EH (cell line): ENCODE measurements at regions not wholly inside any gene's neighbourhood (a gene's known extent, or its start where the extent isn't known, plus 50 kb on each side); places are given as distances from the start of the nearest gene placed in this dataset.
"Not testable (repeated sequence)": the region's sequence is repeated elsewhere in the genome, so short reads cannot be mapped to it uniquely, and the experiment has no call there.

ENCODE experiments used
- DNase-seq: peaks from one replicate; pipeline ENCODE4 v3.0.0-alpha.2; 2015; ENCODE audit warnings: low read depth

- DNase-seq = peak; percentile 0
Measured at GRCh38 chr4:79609817-79610216, 201.8 kb upstream of the GK2 start.

DNA sequence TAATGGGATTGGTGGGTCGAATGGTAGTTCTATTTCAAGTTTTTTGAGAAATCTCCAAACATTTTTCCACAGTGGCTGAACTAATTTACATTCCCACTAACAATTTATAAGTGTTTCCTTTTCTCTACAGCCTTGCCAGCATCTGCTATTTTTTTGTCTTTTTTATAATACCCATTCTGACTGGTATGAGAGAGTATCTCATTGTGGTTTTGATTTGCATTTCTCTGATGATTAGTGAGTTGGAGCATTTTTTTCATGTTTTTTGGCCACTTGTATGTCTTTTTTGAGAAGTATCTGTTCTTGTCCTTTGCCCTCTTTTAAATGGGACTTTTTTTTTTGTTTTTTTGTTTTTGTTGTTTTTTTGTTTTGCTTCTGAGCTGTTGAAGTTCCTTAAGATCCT, 200.0 kb upstream of the GK2 start:
- DNase-seq = no peak

DNA sequence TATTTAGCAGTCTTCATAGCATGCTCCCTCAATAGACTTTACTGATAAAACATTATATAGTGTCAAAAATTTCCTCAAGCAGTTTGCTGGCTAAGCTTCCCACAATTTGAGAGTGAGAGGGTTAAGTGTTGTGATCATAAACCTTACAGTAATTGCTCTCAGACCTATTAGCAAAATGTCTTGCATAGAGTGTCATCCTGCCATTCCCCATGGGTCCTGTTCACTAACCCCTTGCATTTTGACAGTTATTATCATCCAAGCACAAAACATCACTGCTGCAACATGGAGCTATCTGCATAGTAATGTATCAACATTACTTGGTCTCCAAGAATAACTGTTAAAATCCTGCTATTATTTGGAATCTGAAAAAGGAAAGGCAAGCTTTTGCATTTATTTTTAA, 196.1 kb upstream of the GK2 start:
- no peak for DNase-seq

DNA sequence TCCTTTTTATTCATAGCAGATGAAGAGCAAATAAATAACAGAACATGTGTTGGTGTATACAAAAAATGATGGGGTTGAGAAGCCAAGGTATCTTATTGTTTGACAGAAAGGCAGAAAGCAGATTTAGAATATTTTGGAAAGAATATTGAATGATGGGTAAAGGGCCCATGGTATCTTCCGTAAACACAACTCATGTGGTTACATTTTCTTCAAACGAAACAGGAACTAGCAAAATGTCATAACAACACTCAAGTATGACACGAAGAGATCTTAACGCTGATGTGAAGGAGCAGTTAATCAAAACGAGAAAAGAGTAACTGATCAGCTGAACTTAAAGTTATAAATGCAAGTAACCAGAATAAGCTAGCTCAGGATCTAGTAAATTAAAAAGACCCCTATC, 195.7 kb upstream of the GK2 start:
- no peak for DNase-seq

GRCh38 chr4:79599691-79600090, 191.7 kb upstream of the GK2 start:
- DNase-seq = no peak

DNA sequence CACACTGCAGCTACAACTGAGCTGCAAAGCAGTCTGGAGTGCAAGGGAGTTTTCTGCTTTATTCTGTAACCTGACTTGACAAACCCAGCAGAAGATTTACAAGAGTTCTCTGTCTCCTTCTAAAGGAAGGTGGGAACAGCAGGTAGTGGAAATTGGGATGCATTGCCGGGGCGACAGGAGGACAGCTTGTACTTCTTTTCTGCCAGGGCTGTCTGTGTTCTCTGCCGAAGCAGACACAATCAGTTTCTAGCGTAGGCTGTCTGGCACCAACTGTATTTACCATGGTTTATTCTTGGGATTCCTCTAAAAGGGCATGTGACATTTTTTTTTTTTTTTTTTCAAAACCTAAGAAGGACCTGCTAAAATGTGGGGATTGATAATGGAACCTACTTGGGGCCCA, 190.8 kb upstream of the GK2 start:
- DNase-seq = no peak

DNA sequence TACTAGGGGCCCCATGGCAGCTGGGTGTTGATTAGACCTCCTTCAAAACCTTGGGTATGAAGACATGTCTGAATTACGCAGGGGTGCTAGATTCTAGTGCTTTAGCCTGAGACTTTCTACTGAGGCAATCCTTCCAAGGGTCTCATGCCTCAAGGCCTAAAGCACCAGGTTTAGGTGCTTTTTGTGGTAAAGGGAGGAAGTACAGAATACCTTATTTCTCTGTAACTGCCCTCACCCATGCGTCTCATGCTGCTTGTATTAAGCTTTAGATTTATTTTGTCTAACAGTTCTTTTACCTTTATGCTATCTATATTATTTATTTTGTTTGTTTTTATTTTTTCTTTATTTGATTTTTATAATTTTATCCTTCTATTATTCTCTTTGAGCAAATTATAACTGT, 190.2 kb upstream of the GK2 start:
- DNase-seq = no peak

- peak; percentile 27 for DNase-seq
Measured at GRCh38 chr4:79597266-79597665, 189.2 kb upstream of the GK2 start.

- DNase-seq = not testable (repeated sequence)
Measured at GRCh38 chr4:79592218-79592617, 184.2 kb upstream of the GK2 start.

GRCh38 chr4:79588679-79589078, 180.7 kb upstream of the GK2 start:
- DNase-seq = peak; percentile 16

- not testable (repeated sequence) for DNase-seq
Measured at GRCh38 chr4:79587207-79587606, 179.2 kb upstream of the GK2 start.

DNA sequence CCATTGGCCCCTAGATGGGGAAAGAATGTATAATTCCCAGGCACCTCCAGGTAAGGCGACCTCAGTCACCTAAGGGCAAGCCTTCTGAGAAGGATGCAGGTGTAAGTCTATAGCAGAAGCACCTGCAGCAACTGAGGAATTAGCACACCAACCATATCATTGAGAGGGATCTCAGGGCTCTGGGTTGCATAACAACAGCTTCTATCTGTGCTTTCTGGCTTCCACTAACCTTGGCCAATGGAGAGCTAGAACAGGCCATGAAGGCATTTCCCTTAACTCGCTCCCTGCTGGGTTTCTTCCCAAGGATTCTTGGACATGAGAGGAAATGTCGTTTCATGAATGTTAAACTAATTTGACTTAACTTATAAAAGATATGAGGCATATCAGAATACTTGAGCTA, 177.8 kb upstream of the GK2 start:
- no peak for DNase-seq

DNA sequence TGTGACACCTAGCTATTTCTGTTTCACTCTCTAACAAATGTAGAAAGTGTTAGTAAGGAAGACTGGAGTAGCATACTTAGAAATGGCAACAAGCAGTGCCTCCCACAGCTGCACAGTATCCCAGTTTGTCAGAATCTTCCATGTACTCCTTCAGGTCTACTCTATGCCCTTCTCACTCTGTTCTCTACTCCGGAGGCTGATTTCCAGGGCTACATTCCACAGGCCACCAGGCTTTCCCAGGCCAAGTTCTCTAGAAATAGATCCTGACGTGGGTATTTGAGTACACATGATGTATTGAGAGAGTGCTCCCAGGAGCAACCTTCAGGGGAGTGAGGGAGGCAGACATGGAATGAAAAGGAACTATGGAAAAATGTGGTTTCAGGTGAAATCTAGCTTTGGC, 177.3 kb upstream of the GK2 start:
- no peak for DNase-seq

GRCh38 chr4:79584902-79585301, 176.9 kb upstream of the GK2 start:
- no peak for DNase-seq

DNA sequence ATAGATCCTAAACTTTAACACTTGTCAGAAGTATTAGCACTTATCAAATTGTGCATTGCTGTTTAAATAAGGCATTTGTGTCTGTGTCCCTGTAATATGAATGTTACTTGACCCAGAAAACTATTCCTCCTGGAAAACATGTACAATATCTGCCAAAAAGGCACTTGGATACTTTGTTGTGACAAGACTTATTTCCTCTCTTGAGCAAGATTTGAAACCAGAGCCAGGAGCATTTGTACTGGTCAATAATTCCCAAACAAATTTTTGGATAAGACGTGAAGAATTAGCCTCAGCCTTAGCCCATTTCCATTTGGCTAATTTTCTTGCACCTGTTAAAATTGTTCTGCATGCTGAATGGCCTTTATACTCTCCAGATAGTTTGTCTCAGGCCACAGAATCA, 176.3 kb upstream of the GK2 start:
- DNase-seq = no peak

DNA sequence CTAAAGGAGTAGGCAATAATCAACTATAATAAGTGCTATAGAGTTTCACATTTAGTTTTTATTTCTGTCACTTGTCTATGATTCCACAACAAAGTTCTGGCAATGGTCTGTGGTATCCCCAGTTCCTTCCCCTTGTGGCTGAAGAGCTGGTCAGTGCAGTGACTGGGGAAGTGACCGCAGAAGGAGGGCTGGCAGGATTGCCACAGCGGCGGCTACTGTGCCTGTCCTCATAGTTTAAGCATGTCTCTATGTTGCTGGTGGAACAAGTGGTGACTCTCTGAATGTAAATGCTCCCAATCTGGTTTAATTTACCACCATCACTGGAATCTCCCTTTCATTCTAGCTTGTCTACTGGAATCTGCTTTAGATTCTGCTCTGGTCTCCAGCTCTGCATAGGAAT, 170.6 kb upstream of the GK2 start:
- no peak for DNase-seq

- peak; percentile 13 for DNase-seq
Measured at GRCh38 chr4:79576429-79576753, 168.4 kb upstream of the GK2 start.

DNA sequence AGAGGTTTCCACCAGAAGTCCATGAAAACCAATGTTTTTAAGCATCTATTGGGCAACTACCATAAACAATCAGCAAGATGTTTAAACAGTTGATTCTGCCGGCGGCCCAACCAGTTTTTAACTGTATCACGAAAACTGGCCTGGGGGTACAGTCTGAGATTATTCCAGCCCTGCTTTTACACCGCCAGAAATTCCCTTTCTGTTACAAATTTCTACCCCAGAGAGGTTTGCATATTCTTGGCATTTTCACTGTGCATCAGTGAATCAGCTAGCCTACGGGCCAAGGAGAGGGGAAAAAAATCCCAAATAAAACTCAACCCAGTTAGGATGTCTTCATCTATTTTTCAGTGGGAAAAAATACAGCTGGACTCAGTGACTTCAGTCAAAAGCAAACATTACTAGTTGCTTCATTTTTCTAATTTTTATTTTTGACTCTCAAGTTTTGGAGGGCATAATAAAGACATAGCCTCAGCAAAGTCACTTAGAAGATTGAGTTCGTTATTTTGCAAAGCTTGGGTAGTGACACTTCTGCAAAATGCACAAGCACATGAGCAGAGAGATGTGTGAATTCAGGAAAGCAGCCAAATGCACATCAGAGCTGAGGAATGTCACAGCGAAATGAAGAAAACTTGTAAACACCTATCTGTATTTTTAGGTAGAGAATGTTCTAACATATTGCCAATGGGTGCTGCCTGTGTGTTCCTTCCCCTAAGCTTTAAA, 167.8 kb upstream of the GK2 start:
- DNase-seq = no peak

- no peak for DNase-seq
Measured at GRCh38 chr4:79574741-79575451, 166.9 kb upstream of the GK2 start.

DNA sequence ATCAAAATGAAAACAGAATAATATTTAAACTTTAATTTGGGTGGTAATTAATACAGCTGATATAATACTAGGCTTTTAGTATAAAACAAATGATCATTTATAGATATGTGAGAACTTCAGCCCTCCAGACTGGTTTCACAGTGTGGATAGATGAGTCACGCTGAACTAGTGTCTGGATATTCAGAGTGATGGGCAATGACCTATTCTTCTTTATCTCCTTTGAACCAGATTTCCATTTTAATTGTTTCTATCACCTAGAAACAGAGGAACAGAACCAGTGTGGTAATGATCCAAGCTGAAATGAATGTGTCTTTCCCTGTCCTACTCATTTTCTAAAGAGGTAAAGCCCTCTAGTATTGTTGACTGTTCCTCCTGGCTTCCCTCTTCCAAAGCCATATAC, 155.2 kb upstream of the GK2 start:
- DNase-seq = no peak

- no peak for DNase-seq
Measured at GRCh38 chr4:79561751-79562150, 153.7 kb upstream of the GK2 start.

DNA sequence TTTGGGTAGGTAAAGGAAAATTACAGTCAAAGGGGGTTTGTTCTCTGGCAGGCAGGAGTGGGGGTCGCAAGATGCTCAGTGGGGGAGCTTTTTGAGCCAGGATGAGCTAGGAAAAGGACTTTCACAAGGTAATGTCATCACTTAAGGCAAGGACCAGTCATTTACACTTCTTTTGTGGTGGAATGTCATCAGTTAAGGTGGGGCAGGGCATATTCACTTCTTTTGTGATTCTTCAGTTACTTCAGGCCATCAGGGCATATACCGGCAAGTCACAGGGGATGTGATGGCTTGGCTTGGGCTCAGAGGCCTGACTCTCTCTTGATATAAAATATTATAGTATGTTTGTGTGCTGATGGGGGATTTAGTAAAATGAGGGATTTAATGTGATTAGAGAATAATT, 151.4 kb upstream of the GK2 start:
- DNase-seq = not testable (repeated sequence)

GRCh38 chr4:79552311-79552710, 144.3 kb upstream of the GK2 start:
- DNase-seq = no peak

- no peak for DNase-seq
Measured at GRCh38 chr4:79551555-79551954, 143.5 kb upstream of the GK2 start.
